CD4-positive, alpha-beta T cell treated with Interleukin-12 subunit alpha and Interleukin-12 subunit beta, for 1 hour (primary cell): ENCODE measurements at regions not wholly inside any gene's neighbourhood (a gene's known extent, or its start where the extent isn't known, plus 50 kb on each side); places are given as distances from the start of the nearest gene placed in this dataset.

Source experiments
- DNase-seq: peaks from one replicate; pipeline ENCODE4 v3.0.0-alpha.2; 2020

- DNase-seq, result no peak
These were observed 187.7 kb upstream of the RGMB start for GRCh38 chr5:98585661-98586310.

GRCh38 chr5:98586581-98586980, 186.9 kb upstream of the RGMB start:
- no peak for DNase-seq

- no peak for DNase-seq
These were observed 186.3 kb upstream of the RGMB start for GRCh38 chr5:98587166-98587565.

- no peak for DNase-seq
These were observed 185.2 kb upstream of the RGMB start for GRCh38 chr5:98588215-98588614.

- no peak for DNase-seq
These were observed 180.0 kb upstream of the RGMB start for GRCh38 chr5:98593418-98593817.

- no peak for DNase-seq
These were observed 179.4 kb upstream of the RGMB start for GRCh38 chr5:98594098-98594497.

GRCh38 chr5:98599016-98599415, 174.4 kb upstream of the RGMB start:
- no peak for DNase-seq

GRCh38 chr5:98602534-98603112, 170.8 kb upstream of the RGMB start:
- DNase-seq, result no peak

- no peak for DNase-seq
These were observed 170.0 kb upstream of the RGMB start for GRCh38 chr5:98603456-98603855.

GRCh38 chr5:98604301-98604700, 169.2 kb upstream of the RGMB start:
- DNase-seq, result no peak

GRCh38 chr5:98604721-98605425, 168.6 kb upstream of the RGMB start:
- no peak for DNase-seq

- no peak for DNase-seq
These were observed 168.0 kb upstream of the RGMB start for GRCh38 chr5:98605426-98605825.

GRCh38 chr5:98606961-98607360, 166.5 kb upstream of the RGMB start:
- no peak for DNase-seq

- no peak for DNase-seq
These were observed 165.4 kb upstream of the RGMB start for GRCh38 chr5:98608052-98608451.

GRCh38 chr5:98614341-98614740, 159.1 kb upstream of the RGMB start:
- DNase-seq, result no peak

GRCh38 chr5:98621821-98622220, 151.6 kb upstream of the RGMB start:
- no peak for DNase-seq

GRCh38 chr5:98624145-98624880, 149.2 kb upstream of the RGMB start:
- DNase-seq, result no peak

GRCh38 chr5:98627121-98627520, 146.3 kb upstream of the RGMB start:
- no peak for DNase-seq

- DNase-seq, result no peak
These were observed 142.8 kb upstream of the RGMB start for GRCh38 chr5:98630621-98631020.

GRCh38 chr5:98631311-98632054, 142.0 kb upstream of the RGMB start:
- DNase-seq, result no peak

GRCh38 chr5:98635656-98636055, 137.8 kb upstream of the RGMB start:
- no peak for DNase-seq

- no peak for DNase-seq
These were observed 136.3 kb upstream of the RGMB start for GRCh38 chr5:98637116-98637515.

GRCh38 chr5:98637557-98637956, 135.9 kb upstream of the RGMB start:
- DNase-seq, result no peak
